ENCODE measurements at regions not wholly inside any gene's neighbourhood (a gene's known extent, or its start where the extent isn't known, plus 50 kb on each side); places are given as distances from the start of the nearest gene placed in this dataset.

DNA sequence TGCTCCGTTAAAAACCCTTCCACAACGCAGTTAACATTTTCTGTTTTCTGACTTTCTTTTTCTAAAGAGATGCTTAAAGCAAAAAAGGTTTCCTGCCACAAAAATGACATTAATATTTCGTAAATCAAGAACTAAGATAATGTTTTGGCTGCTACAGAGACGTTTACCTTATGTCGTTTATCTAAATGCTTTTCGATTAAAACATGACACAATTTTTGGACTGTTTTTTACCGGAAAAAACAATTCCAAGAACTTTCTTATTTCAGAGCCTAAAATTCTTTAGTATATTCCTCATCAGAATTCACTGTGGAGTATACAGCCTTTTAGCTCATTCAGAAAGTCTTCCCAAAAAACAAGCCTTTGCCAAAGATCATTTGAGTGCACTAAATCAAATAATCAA is 278.0 kb upstream of the TCF4 start:
- TF ChIP-seq, protein P1, sequence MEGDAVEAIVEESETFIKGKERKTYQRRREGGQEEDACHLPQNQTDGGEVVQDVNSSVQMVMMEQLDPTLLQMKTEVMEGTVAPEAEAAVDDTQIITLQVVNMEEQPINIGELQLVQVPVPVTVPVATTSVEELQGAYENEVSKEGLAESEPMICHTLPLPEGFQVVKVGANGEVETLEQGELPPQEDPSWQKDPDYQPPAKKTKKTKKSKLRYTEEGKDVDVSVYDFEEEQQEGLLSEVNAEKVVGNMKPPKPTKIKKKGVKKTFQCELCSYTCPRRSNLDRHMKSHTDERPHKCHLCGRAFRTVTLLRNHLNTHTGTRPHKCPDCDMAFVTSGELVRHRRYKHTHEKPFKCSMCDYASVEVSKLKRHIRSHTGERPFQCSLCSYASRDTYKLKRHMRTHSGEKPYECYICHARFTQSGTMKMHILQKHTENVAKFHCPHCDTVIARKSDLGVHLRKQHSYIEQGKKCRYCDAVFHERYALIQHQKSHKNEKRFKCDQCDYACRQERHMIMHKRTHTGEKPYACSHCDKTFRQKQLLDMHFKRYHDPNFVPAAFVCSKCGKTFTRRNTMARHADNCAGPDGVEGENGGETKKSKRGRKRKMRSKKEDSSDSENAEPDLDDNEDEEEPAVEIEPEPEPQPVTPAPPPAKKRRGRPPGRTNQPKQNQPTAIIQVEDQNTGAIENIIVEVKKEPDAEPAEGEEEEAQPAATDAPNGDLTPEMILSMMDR (IDR thresholded peaks at IDR 0.05) = no peak
- TF ChIP-seq EP300 (IDR thresholded peaks at IDR 0.05) = no peak

Data from ovary (tissue), 3 donors.